AG04449 (cell line): ENCODE measurements at regions not wholly inside any gene's neighbourhood (a gene's known extent, or its start where the extent isn't known, plus 50 kb on each side); places are given as distances from the start of the nearest gene placed in this dataset.
"Not testable (repeated sequence)": the region's sequence is repeated elsewhere in the genome, so short reads cannot be mapped to it uniquely, and the experiment has no call there.

Source experiments
- CTCF ChIA-PET: fragments of 350-600 bp; formaldehyde crosslinking; extraction: SDS; loops from one replicate; lab custom pipeline; 2021; ENCODE audit warnings: antibody characterized with exemption; lab: Yijun Ruan, JAX
- POLR2A ChIA-PET: fragments of 400-600, 350-600 bp; formaldehyde crosslinking; extraction: SDS; loops from one replicate; lab custom pipeline; 2020; ENCODE audit warnings: antibody characterized with exemption, inconsistent platforms; lab: Yijun Ruan, JAX
- DNase-seq: peaks from one replicate; pipeline ENCODE4 v3.0.0-alpha.2; 2010; ENCODE audit warnings: low read depth, low spot score
- H3K4me3 ChIP-seq: 2 replicates; pipeline ENCODE4 v1.5.1; 2011; ENCODE audit warnings: low read depth, mild to moderate bottlenecking, control low read depth, low read length
- CTCF ChIP-seq: IDR thresholded peaks from one replicate; pipeline ENCODE4 v1.5.1; 2011; ENCODE audit warnings: mild to moderate bottlenecking, moderate library complexity, low read length, control low read depth, inconsistent platforms; ENCODE audit not compliant: insufficient read depth; ENCODE audit errors: missing control alignments

GRCh38 chr3:4207672-4208071 is 95.5 kb upstream of the SETMAR start:
- no peak for DNase-seq
- no peak for TF ChIP-seq CTCF
- POLR2A ChIA-PET = no interaction called here
- CTCF ChIA-PET = no interaction called here
- no peak overlapping the region for H3K4me3 ChIP-seq

- no peak overlapping the region for H3K4me3 ChIP-seq
- DNase-seq = no peak
- ChIA-PET CTCF (no interaction called here), POLR2A (no interaction called here)
- TF ChIP-seq CTCF = no peak
Measured at GRCh38 chr3:4208556-4208955, 94.6 kb upstream of the SETMAR start.

DNA sequence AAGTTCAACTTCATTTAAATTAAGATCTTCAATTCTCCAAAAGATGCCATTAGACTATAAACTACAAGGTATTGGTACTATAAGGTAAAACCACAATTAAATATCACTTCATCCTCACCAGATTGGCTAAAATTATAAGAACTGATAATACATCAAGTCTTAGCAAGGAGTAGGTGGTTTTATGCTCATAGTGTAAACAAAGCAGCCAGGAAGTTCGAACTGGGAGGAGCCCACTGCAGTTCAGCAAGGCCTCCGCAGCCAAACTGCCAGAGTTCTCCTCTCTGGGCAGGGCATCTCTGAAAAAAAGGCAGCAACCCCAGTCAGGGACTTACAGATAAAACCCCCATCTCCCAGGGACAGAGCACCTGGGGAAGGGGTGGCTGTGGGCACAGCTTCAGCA is 91.6 kb upstream of the SETMAR start:
- no peak for TF ChIP-seq CTCF
- DNase-seq = no peak
- ChIA-PET CTCF (no interaction called here), POLR2A (no interaction called here)
- H3K4me3 ChIP-seq = no peak overlapping the region

GRCh38 chr3:4213420-4213819 is 89.7 kb upstream of the SETMAR start:
- H3K4me3 ChIP-seq, DNase-seq, CTCF ChIA-PET, POLR2A ChIA-PET: not testable (repeated sequence)

GRCh38 chr3:4216974-4217373 is 86.2 kb upstream of the SETMAR start:
- CTCF ChIA-PET = not testable (repeated sequence)

GRCh38 chr3:4218456-4219226 is 84.5 kb upstream of the SETMAR start:
- TF ChIP-seq CTCF = no peak
- CTCF ChIA-PET = no interaction called here
- H3K4me3 ChIP-seq = no peak overlapping the region
- no peak for DNase-seq
- POLR2A ChIA-PET = no interaction called here

More at GRCh38 chr3:4216974-4217373, 86.2 kb upstream of the SETMAR start:
- H3K4me3 ChIP-seq, POLR2A ChIA-PET, DNase-seq: not testable (repeated sequence)

DNA sequence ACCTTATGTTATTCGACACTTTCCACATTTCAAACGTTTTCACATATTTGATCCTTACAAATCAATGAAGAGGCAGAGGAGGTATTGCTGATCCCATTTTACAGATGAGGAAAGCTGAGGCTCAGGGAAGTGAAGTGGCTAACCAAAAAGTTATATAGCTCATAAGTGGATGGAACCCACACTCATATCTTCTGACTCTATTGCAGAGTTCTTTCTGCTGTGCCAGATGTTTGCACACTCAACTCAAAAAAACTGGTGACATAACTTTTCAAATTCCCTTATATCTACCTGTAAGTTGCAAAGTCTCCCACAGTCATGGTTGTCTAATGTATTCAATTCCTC is 84.0 kb upstream of the SETMAR start:
- CTCF ChIA-PET = no interaction called here
- POLR2A ChIA-PET = no interaction called here
- H3K4me3 ChIP-seq = no peak overlapping the region
- DNase-seq = no peak
- no peak for TF ChIP-seq CTCF
